ENCODE measurements at regions not wholly inside any gene's neighbourhood (a gene's known extent, or its start where the extent isn't known, plus 50 kb on each side); places are given as distances from the start of the nearest gene placed in this dataset.

- TF ChIP-seq CTCF (conservative IDR thresholded peaks at IDR 0.05) (no peak), EZH2 (IDR thresholded peaks at IDR 0.05; ENCODE audit: low read depth) (no peak)
These were observed 133.4 kb upstream of the NBEA start for GRCh38 chr13:34808649-34809048.
